Stimulated activated effector memory CD8-positive, alpha-beta T cell treated with anti-CD3 and anti-CD28 coated beads, Interleukin-12 subunit alpha, Interleukin-12 subunit beta, amount 100 ng/mL, for 72 hours (primary cell): ENCODE measurements at regions not wholly inside any gene's neighbourhood (a gene's known extent, or its start where the extent isn't known, plus 50 kb on each side); places are given as distances from the start of the nearest gene placed in this dataset.

Source experiments
- ATAC-seq: fragments of 150-1000 bp; cut with Tn5 transposase; 2 replicates; pipeline ENCODE4 v1.10.0; 2021
- DNase-seq, 2 donors: peaks; one replicate each; pipeline ENCODE4 v3.0.0; 2021 to 2022; ENCODE audit warnings: low spot score in 2 of 2
- H3K27ac Mint-ChIP-seq: one replicate; pipeline ENCODE4 v1.8.0; 2022; ENCODE audit warnings: mild to moderate bottlenecking, mixed read lengths
- H3K36me3 Mint-ChIP-seq: one replicate; pipeline ENCODE4 v1.8.0; 2022; ENCODE audit warnings: mild to moderate bottlenecking, mixed read lengths
- H3K4me1 Mint-ChIP-seq: one replicate; pipeline ENCODE4 v1.8.0; 2022; ENCODE audit warnings: mixed read lengths
- H3K4me3 Mint-ChIP-seq: one replicate; pipeline ENCODE4 v1.8.0; 2022; ENCODE audit warnings: mild to moderate bottlenecking, mixed read lengths
- H3K9me3 Mint-ChIP-seq: one replicate; pipeline ENCODE4 v1.8.0; 2022; ENCODE audit warnings: mixed read lengths

GRCh38 chr6:159490298-159490937 is 202.6 kb downstream of the SOD2 start:
- DNase-seq: no peak
- Mint-ChIP-seq H3K4me3 (no peak overlapping the region), H3K9me3 (no peaks in the 10 kb centered on the region), H3K27ac (no peak overlapping the region), H3K4me1 (no peaks in the 10 kb centered on the region), H3K36me3 (no peaks in the 10 kb centered on the region)
- peak; percentile 11 for ATAC-seq

GRCh38 chr6:159487636-159488035 is 205.4 kb downstream of the SOD2 start:
- Mint-ChIP-seq H3K27ac (no peak overlapping the region), H3K4me3 (no peak overlapping the region), H3K9me3 (no peaks in the 10 kb centered on the region), H3K36me3 (no peaks in the 10 kb centered on the region), H3K4me1 (no peaks in the 10 kb centered on the region)
- ATAC-seq (no peak), DNase-seq (no peak)

GRCh38 chr6:159483259-159483658 is 209.8 kb downstream of the SOD2 start:
- ATAC-seq (no peak), DNase-seq (no peak)
- Mint-ChIP-seq H3K27ac (no peak overlapping the region), H3K4me3 (no peak overlapping the region), H3K9me3 (no peaks in the 10 kb centered on the region), H3K36me3 (no peaks in the 10 kb centered on the region), H3K4me1 (no peaks in the 10 kb centered on the region)

- Mint-ChIP-seq H3K27ac (no peak overlapping the region), H3K4me1 (no peaks in the 10 kb centered on the region), H3K36me3 (no peaks in the 10 kb centered on the region), H3K4me3 (no peak overlapping the region), H3K9me3 (no peaks in the 10 kb centered on the region)
- no peak for DNase-seq
- ATAC-seq: no peak
These were observed 211.1 kb downstream of the SOD2 start for GRCh38 chr6:159481897-159482296.

- H3K36me3 Mint-ChIP-seq: no peaks in the 10 kb centered on the region
- H3K4me3 Mint-ChIP-seq: no peak overlapping the region
- no peaks in the 10 kb centered on the region for H3K4me1 Mint-ChIP-seq
- H3K9me3 Mint-ChIP-seq: no peaks in the 10 kb centered on the region
- no peak for ATAC-seq
- no peak overlapping the region for H3K27ac Mint-ChIP-seq
- no peak for DNase-seq
These were observed 212.6 kb downstream of the SOD2 start for GRCh38 chr6:159480471-159480870.

- no peak for DNase-seq
- Mint-ChIP-seq H3K4me1 (no peaks in the 10 kb centered on the region), H3K27ac (no peak overlapping the region), H3K36me3 (no peaks in the 10 kb centered on the region), H3K9me3 (no peaks in the 10 kb centered on the region), H3K4me3 (no peak overlapping the region)
- no peak for ATAC-seq
These were observed 213.9 kb downstream of the SOD2 start for GRCh38 chr6:159479146-159479545.

GRCh38 chr6:159473475-159474263 is 219.4 kb downstream of the SOD2 start:
- H3K27ac Mint-ChIP-seq: no peak overlapping the region
- ATAC-seq (no peak), DNase-seq (no peak)
- H3K4me3 Mint-ChIP-seq: no peak overlapping the region
- H3K36me3 Mint-ChIP-seq: no peaks in the 10 kb centered on the region
- H3K9me3 Mint-ChIP-seq: no peaks in the 10 kb centered on the region
- no peaks in the 10 kb centered on the region for H3K4me1 Mint-ChIP-seq

GRCh38 chr6:159470397-159470796 is 222.6 kb downstream of the SOD2 start:
- ATAC-seq: no peak
- DNase-seq: no peak
- H3K27ac Mint-ChIP-seq: no peak overlapping the region
- H3K9me3 Mint-ChIP-seq: no peaks in the 10 kb centered on the region
- H3K4me1 Mint-ChIP-seq: no peaks in the 10 kb centered on the region
- no peaks in the 10 kb centered on the region for H3K36me3 Mint-ChIP-seq
- H3K4me3 Mint-ChIP-seq: no peak overlapping the region

GRCh38 chr6:159469443-159469842 is 223.6 kb downstream of the SOD2 start:
- Mint-ChIP-seq H3K9me3 (no peaks in the 10 kb centered on the region), H3K36me3 (no peaks in the 10 kb centered on the region), H3K4me3 (no peak overlapping the region), H3K4me1 (no peaks in the 10 kb centered on the region), H3K27ac (no peak overlapping the region)
- no peak for ATAC-seq
- no peak for DNase-seq

GRCh38 chr6:159468994-159469393 is 224.0 kb downstream of the SOD2 start:
- ATAC-seq: no peak
- H3K9me3 Mint-ChIP-seq: no peaks in the 10 kb centered on the region
- H3K27ac Mint-ChIP-seq: no peak overlapping the region
- H3K36me3 Mint-ChIP-seq: no peaks in the 10 kb centered on the region
- no peaks in the 10 kb centered on the region for H3K4me1 Mint-ChIP-seq
- H3K4me3 Mint-ChIP-seq: no peak overlapping the region
- DNase-seq: no peak

GRCh38 chr6:159467473-159468041 is 225.5 kb downstream of the SOD2 start:
- DNase-seq (no peak), ATAC-seq (peak; percentile 75)
- Mint-ChIP-seq H3K9me3 (no peaks in the 10 kb centered on the region), H3K4me1 (no peaks in the 10 kb centered on the region), H3K27ac (no peak overlapping the region), H3K36me3 (no peaks in the 10 kb centered on the region), H3K4me3 (no peak overlapping the region)

- no peaks in the 10 kb centered on the region for H3K36me3 Mint-ChIP-seq
- H3K9me3 Mint-ChIP-seq: no peaks in the 10 kb centered on the region
- ATAC-seq: no peak
- H3K4me3 Mint-ChIP-seq: no peak overlapping the region
- no peaks in the 10 kb centered on the region for H3K4me1 Mint-ChIP-seq
- DNase-seq: no peak
- no peak overlapping the region for H3K27ac Mint-ChIP-seq
These were observed 226.1 kb downstream of the SOD2 start for GRCh38 chr6:159466926-159467325.

- Mint-ChIP-seq H3K36me3 (no peaks in the 10 kb centered on the region), H3K9me3 (no peaks in the 10 kb centered on the region), H3K27ac (no peak overlapping the region), H3K4me1 (no peaks in the 10 kb centered on the region), H3K4me3 (no peak overlapping the region)
- ATAC-seq (no peak), DNase-seq (no peak)
These were observed 228.2 kb downstream of the SOD2 start for GRCh38 chr6:159464816-159465215.

GRCh38 chr6:159463119-159463829 is 229.8 kb downstream of the SOD2 start:
- H3K36me3 Mint-ChIP-seq: no peaks in the 10 kb centered on the region
- H3K27ac Mint-ChIP-seq: no peak overlapping the region
- H3K4me3 Mint-ChIP-seq: no peak overlapping the region
- DNase-seq (no peak), ATAC-seq (no peak)
- no peaks in the 10 kb centered on the region for H3K4me1 Mint-ChIP-seq
- H3K9me3 Mint-ChIP-seq: no peaks in the 10 kb centered on the region

- no peak overlapping the region for H3K27ac Mint-ChIP-seq
- no peaks in the 10 kb centered on the region for H3K4me1 Mint-ChIP-seq
- H3K36me3 Mint-ChIP-seq: no peaks in the 10 kb centered on the region
- ATAC-seq (no peak), DNase-seq (no peak)
- no peak overlapping the region for H3K4me3 Mint-ChIP-seq
- no peaks in the 10 kb centered on the region for H3K9me3 Mint-ChIP-seq
These were observed 230.6 kb downstream of the SOD2 start for GRCh38 chr6:159462431-159462830.
